HepG2 (cell line): ENCODE measurements at regions not wholly inside any gene's neighbourhood (a gene's known extent, or its start where the extent isn't known, plus 50 kb on each side); places are given as distances from the start of the nearest gene placed in this dataset.

Experiments
- CBFB ChIP-seq: sonication (generic); formaldehyde crosslinking; IDR thresholded peaks from 2 replicates; pipeline ENCODE4 v1.4.0; 2020; ENCODE audit warnings: missing genetic modification reagents
- CC2D1A ChIP-seq: sonication (generic); formaldehyde crosslinking; IDR thresholded peaks from 2 replicates; pipeline ENCODE4 v1.8.1; 2023; ENCODE audit warnings: mild to moderate bottlenecking, missing genetic modification reagents
- CHD4 ChIP-seq: fragments of 200-600 bp; sonication (generic); IDR thresholded peaks from 2 replicates; pipeline ENCODE4 v1.7.0; 2017; ENCODE audit warnings: mild to moderate bottlenecking, low read length, borderline replicate concordance
- CREM ChIP-seq, 2 experiments: sonication (generic) in 1 of 2; formaldehyde crosslinking in 1 of 2; IDR thresholded peaks; 2 replicates each; pipeline versions ENCODE4 v1.4.0 to v1.6.1; 2016 to 2020; ENCODE audit warnings: antibody characterized with exemption in 1 of 2, mild to moderate bottlenecking in 1 of 2, missing genetic modification reagents in 1 of 2
- ELK4 ChIP-seq: sonication (generic); formaldehyde crosslinking; IDR thresholded peaks from 2 replicates; pipeline ENCODE4 v1.9.0; 2021; ENCODE audit warnings: missing genetic modification reagents, borderline replicate concordance
- LRRFIP1 ChIP-seq: sonication (generic); formaldehyde crosslinking; conservative IDR thresholded peaks from 2 replicates; pipeline ENCODE4 v1.4.0; 2020; ENCODE audit warnings: missing genetic modification reagents
- MEIS2 ChIP-seq: sonication (generic); formaldehyde crosslinking; IDR thresholded peaks from 2 replicates; pipeline ENCODE4 v1.9.0; 2021; ENCODE audit warnings: mild to moderate bottlenecking, missing genetic modification reagents
- NR1H2 ChIP-seq: sonication (generic); formaldehyde crosslinking; IDR thresholded peaks from 2 replicates; pipeline ENCODE4 v1.8.1; 2022; ENCODE audit warnings: low read depth, missing genetic modification reagents, borderline replicate concordance
- NRL ChIP-seq: sonication (generic); formaldehyde crosslinking; IDR thresholded peaks from 2 replicates; pipeline ENCODE4 v1.5.0; 2020; ENCODE audit warnings: missing genetic modification reagents, mild to moderate bottlenecking, moderate library complexity, borderline replicate concordance
- RARA ChIP-seq: IDR thresholded peaks from 2 replicates; pipeline ENCODE4 v1.6.1; 2016; ENCODE audit warnings: missing genetic modification reagents, missing compliant biosample characterization
- RCOR2 ChIP-seq: IDR thresholded peaks from 2 replicates; pipeline ENCODE4 v1.6.1; 2016; ENCODE audit warnings: missing biosample characterization, missing genetic modification reagents
- REXO4 ChIP-seq: sonication (generic); formaldehyde crosslinking; IDR thresholded peaks from 2 replicates; pipeline ENCODE4 v1.8.0; 2022; ENCODE audit warnings: missing genetic modification reagents, mild to moderate bottlenecking, borderline replicate concordance
- SAP130 ChIP-seq: IDR thresholded peaks from 2 replicates; pipeline ENCODE4 v1.6.1; 2016; ENCODE audit warnings: low read depth
- TCF7 ChIP-seq: sonication (generic); IDR thresholded peaks from 2 replicates; pipeline ENCODE4 v1.6.1; 2016; ENCODE audit warnings: antibody characterized with exemption, low read depth
- ZBTB38 ChIP-seq: sonication (generic); formaldehyde crosslinking; IDR thresholded peaks from 2 replicates; pipeline ENCODE4 v1.5.1; 2020; ENCODE audit warnings: mild to moderate bottlenecking, missing genetic modification reagents
- ZC3H13 ChIP-seq: sonication (generic); formaldehyde crosslinking; IDR thresholded peaks from 2 replicates; pipeline ENCODE4 v1.8.1; 2023; ENCODE audit warnings: mild to moderate bottlenecking, missing genetic modification reagents, moderate library complexity
- ZMYM3 ChIP-seq: sonication (generic); formaldehyde crosslinking; IDR thresholded peaks from 2 replicates; pipeline ENCODE4 v1.5.1; 2020; ENCODE audit warnings: mild to moderate bottlenecking, missing genetic modification reagents
- ZNF615 ChIP-seq: sonication (generic); formaldehyde crosslinking; IDR thresholded peaks from 2 replicates; pipeline ENCODE4 v1.5.0; 2020; ENCODE audit warnings: mild to moderate bottlenecking, missing genetic modification reagents, borderline replicate concordance
- TF ChIP-seq, protein P1 (sequence below), 2 experiments: sonication (generic) in 1 of 2; formaldehyde crosslinking in 1 of 2; IDR thresholded peaks; 2 replicates each; pipeline versions ENCODE4 v1.5.1 to v1.6.1; 2011 to 2020; ENCODE audit warnings: borderline replicate concordance in 1 of 2, low read depth in 1 of 2, low read length in 1 of 2, mild to moderate bottlenecking in 1 of 2, missing genetic modification reagents in 1 of 2, moderate library complexity in 1 of 2
- TF ChIP-seq, protein P2 (sequence below): sonication (generic); formaldehyde crosslinking; IDR thresholded peaks from 2 replicates; pipeline ENCODE4 v1.5.1; 2020; ENCODE audit warnings: mild to moderate bottlenecking, moderate library complexity, missing genetic modification reagents
- TF ChIP-seq, protein P3 (sequence below): fragments of 450-650 bp; IDR thresholded peaks from 2 replicates; pipeline ENCODE4 v1.6.1; 2017

DNA sequence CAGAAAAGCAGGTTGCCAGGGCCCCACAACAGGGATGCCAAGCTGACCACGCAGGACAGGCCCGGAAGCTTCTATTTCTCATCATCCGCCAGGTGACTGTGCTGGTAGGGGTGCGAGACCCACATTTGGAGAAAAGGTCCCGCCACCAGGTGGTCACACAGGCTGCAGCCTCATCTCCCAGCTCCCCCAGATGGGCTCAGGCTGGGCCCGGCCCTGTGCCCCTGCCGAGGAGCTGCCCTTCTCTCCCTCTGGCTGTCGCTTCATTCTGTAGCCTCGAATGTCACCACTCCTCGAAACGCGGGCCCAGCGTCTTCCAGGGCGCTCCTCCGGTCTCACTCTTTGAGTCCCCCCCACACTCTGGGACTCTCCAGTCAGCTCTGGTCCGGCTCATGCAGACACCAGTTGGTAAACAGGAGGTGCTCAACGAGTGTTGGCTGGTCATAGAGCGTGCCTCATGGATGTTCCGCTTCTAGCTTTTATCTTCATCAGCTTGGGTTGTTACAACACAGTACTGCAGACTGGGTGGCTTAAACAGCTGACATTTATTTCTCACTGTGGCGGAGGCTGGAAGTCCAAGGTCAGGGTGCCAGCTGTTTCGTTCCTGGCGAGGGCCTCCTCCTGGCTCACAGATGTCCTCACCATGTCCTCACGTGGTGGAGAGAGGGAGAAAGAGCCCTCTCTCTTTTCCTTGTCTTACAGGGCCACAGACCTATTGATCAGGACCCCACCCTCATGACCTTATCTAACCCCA lies 87.1 kb downstream of the TEX29 start (continued):
- TF ChIP-seq ZNF615 (no peak), ZBTB38 (CRISPR knock-in tag) (peak; percentile 32; the same call in 1 of the 2 replicates), ZC3H13 (no peak), ZMYM3 (0 out of 2 replicates have a peak, but pooled peaks have one; percentile 37), CREM (IDR thresholded peaks at IDR 0.05) (no peak), CREM (CRISPR knock-in tag; IDR thresholded peaks at IDR 0.05) (no peak), LRRFIP1 (CRISPR knock-in tag) (no peak), RARA (peak; percentile 53; the same call in 1 of the 2 replicates), NR1H2 (CRISPR knock-in tag) (no peak), MEIS2 (no peak), CBFB (no peak), CC2D1A (CRISPR knock-in tag) (no peak), ELK4 (CRISPR knock-in tag) (no peak), NRL (CRISPR knock-in tag) (no peak), REXO4 (CRISPR knock-in tag) (no peak), SAP130 (0 out of 2 replicates have a peak, but pooled peaks have one; percentile 20), TCF7 (peak; percentile 12; the same call in 1 of the 2 replicates), RCOR2 (no peak), CHD4 (no peak)
- TF ChIP-seq, protein P1, sequence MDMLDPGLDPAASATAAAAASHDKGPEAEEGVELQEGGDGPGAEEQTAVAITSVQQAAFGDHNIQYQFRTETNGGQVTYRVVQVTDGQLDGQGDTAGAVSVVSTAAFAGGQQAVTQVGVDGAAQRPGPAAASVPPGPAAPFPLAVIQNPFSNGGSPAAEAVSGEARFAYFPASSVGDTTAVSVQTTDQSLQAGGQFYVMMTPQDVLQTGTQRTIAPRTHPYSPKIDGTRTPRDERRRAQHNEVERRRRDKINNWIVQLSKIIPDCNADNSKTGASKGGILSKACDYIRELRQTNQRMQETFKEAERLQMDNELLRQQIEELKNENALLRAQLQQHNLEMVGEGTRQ (IDR thresholded peaks at IDR 0.05; ENCODE audit: low read depth, low read length): no peak
- TF ChIP-seq, protein P1 (CRISPR knock-in tag; IDR thresholded peaks at IDR 0.05; ENCODE audit: borderline replicate concordance): no peak
- TF ChIP-seq, protein P2, sequence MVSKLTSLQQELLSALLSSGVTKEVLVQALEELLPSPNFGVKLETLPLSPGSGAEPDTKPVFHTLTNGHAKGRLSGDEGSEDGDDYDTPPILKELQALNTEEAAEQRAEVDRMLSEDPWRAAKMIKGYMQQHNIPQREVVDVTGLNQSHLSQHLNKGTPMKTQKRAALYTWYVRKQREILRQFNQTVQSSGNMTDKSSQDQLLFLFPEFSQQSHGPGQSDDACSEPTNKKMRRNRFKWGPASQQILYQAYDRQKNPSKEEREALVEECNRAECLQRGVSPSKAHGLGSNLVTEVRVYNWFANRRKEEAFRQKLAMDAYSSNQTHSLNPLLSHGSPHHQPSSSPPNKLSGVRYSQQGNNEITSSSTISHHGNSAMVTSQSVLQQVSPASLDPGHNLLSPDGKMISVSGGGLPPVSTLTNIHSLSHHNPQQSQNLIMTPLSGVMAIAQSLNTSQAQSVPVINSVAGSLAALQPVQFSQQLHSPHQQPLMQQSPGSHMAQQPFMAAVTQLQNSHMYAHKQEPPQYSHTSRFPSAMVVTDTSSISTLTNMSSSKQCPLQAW: no peak
- TF ChIP-seq, protein P3, sequence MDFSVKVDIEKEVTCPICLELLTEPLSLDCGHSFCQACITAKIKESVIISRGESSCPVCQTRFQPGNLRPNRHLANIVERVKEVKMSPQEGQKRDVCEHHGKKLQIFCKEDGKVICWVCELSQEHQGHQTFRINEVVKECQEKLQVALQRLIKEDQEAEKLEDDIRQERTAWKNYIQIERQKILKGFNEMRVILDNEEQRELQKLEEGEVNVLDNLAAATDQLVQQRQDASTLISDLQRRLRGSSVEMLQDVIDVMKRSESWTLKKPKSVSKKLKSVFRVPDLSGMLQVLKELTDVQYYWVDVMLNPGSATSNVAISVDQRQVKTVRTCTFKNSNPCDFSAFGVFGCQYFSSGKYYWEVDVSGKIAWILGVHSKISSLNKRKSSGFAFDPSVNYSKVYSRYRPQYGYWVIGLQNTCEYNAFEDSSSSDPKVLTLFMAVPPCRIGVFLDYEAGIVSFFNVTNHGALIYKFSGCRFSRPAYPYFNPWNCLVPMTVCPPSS: no peak
